ENCODE measurements at regions not wholly inside any gene's neighbourhood (a gene's known extent, or its start where the extent isn't known, plus 50 kb on each side); places are given as distances from the start of the nearest gene placed in this dataset.

DNA sequence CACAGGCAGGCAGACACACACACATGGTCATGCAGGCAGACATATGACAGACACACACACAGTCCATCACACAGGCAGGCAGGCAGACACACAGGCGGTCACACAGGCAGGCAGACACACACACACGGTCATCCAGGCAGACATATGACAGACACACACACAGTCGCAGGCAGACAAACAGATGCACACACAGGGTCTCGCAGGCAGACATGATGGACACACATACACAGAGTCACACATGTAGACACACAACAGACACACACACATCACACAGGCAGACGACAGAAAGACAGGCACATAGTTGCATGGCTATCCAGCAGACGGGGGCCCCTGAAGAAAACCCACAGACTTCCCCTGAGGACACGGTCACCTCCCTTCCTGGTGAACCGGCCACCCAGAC lies 135.4 kb downstream of the NCOR2 start:
- DNase-seq (ENCODE audit: low spot score), result no peak

DNA sequence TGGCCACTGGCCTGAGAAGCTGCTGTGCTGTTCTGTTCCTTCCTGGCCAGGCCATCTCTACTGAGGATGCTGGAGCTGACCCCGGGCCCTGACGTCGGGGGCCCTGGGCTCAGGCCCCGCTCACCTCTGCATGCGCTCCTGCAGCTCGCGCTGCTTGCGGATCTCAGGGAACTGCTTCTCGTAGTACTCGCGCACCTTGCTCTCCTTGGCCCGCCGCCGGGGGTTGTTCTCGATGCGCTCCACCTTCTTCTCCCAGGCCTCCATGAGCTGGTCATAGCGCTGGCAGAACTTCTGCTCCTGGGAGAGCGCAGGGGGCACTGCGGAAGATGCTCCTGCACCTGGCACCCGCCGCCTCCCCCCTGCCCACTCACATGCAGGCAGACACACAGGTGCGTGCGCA lies 135.6 kb downstream of the RFLNA start:
- no peak for DNase-seq (ENCODE audit: low spot score)

DNA sequence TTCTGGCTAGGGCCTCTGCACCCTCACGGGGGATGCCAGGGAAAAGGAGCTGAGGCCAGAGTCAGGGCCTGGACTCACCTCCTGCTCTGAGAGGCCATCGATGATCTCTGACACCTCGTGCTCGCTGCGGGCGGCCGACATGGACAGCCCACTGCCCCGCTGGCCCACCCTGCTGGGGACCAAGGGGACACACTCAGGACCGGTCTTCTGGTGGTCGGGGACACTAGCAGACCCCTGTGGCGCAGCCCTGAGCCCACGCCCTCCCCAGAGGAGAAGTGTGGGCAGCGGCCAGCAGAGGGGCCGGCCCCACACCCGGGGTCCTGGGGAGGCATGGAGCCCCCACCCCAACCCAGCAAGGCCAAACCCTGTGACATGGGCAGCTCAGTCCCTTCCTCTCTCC lies 134.6 kb downstream of the RFLNA start:
- DNase-seq (ENCODE audit: low spot score), result no peak

DNA sequence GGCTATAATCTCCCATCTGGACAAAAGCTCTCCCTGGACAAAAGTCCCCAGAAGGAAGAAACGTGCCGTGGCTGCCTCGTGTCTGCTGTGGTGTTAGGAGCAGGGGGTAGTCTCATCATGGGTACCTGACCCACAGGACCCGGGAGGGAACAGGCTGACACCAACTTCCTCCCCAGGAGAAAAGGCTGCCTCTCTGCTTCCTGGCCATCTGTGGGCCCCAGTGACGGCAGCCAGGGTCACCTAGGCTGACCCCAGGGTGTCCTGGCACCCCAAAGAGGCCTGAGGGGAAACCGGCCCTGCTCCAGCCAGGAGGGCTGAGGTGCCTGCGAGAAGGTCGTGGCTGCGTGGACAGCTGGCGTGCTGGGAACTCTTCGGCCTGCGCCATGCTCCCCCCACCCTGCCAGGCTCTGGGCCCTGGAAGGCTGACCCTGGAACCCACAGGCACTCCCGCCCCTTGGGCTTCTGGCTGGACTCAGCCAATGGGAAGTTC lies 133.9 kb downstream of the RFLNA start:
- no peak for DNase-seq (ENCODE audit: low spot score)

DNA sequence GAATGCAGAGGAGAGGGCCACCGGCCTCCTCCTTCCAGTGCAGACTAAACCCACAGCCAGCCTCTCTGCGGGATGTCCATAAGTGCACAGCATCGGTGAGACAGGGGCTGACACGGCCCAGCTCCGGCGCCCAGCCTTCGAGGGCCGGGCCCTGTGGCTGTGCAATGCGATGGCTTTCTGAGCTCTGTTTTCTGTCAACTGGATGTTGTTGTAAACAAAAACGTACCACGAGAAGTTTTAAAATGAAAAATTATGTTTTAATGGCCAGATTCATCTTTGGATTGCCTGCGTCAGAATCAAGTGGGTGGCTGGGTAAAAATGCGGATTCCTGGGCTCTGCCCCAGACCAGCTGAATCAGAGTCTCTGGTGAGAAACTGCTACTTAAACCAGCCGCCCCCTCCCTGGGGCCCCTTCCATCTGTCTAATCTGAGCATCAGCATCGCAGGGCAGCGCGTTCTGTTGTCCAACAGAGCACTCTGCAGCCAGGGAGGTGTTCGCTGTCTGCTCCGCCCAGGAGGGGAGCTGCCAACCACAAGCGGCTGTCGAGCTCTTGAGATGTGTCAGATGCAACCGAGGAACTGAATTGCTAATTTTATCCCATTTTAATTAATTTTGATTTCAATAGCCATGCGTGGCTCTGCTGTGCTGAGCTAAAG lies 133.4 kb downstream of the RFLNA start:
- DNase-seq (ENCODE audit: low spot score), result peak; percentile 93

DNA sequence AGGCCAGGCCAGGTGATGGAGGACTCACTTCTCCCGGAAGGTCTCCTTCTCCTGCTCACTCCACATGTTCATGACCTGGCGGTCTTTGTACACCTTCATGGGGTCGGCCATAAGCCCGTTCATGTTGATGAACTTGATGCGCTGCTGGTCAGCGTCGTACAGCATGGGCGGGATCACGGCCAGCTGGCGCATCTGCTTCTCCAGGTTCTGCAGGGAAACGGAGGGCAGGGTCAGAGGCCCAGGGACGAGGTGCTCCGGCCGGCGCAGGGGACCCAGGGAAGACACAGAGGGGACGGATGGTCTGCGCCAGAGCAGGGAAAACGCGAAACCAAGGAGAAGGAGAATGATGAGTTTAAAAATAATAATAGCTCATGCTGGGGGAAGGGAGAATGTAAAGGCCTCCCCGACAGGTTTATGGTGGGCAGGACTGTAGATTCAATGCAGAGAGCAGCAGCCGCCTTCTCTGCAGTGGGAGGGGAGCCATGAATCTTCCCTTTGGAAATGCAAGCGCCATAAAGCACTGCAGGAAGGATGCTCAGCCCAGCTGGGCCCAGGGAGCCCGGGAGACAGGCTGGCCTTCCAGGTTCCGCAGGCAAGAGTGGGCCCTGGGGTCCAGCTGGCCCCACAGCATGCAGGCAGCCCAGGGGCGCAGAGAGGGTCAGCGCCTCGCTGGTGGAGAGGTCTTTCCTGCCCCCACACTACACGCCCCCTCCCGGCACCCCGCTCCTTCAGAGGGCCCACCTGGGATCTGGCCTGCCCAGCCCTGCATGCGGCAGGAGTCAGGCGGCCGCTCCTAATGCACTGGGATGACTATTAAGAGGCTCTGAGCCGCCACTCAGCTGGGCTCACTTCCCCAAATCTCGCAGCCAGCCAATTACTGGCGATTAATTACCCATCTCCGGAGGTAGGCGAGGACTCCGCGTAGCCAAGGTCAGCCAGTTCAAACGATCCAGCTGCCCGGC lies 132.0 kb downstream of the RFLNA start:
- DNase-seq (ENCODE audit: low spot score), result no peak

DNA sequence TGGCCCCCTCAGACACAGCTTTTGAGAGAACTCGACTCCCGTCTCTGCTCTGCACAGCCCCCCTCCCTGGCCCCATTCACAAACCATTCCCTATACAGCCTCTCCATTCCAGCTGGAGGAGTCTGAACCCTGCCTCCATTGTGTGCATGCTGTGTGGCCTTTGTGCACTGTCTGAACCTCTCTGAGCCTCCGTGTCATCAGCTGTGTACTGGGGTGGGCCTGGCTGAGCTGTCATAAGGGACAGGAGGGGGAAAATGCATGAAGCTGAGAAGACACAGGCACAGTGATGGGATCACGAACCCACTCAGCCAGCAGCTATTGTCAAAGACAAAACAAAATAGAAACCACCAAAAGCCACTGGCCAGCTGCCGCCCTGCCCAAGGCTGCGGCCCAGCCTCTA lies 130.8 kb downstream of the RFLNA start:
- no peak for DNase-seq (ENCODE audit: low spot score)

DNA sequence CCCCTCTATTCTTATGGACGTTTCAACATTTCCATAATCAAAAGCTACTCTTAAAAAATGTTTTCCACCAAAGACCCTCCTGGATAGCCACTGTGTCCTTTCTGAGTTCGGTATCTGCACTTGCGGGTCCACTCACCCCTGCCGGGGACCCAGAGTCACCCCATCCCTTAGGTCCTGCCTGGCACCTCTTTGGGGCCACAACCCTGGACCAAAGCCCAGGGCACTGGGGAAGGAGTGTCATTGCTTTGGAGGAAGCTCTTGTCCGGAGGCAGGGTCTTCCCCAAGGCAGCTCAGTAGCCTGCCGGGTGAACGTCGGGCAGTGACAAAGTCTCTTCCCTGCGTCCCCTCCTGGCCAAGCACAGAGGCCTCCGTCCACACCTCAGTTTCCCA lies 129.6 kb downstream of the RFLNA start:
- no peak for DNase-seq (ENCODE audit: low spot score)

DNA sequence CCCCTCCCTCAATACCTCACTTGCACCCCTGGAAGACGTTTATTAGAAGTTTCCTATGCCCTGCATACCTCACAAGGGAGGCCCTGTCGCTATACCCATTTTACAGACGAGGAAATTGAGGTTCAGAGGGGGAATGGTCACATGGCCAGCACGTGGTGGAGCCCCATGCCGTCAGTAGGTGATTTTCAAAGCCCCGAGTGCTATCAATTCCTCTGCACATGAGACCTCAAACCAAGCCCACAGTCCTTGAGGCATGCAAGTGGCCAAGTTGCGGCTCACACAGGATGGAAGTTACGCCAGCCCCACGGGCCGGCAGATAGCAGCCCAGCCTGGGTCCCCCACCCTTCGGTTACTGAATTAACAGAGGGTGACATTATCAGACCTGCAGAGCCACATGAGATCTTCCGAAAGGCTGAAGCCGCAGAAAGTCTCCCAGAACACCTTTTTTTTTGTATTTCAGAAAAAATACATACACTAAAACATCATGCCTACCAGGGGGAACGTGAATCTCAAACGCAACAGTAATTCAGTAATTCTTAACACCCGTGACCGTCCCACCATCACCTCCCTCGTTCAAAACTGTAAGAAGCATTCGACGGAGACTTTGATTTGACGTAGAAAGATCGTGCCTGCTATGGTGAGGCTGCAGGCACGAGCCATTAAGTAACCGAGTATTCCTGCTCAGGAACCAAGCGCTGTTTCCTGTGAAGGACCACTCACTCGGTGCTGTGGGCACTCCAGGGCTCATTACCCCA lies 129.0 kb downstream of the RFLNA start:
- DNase-seq (ENCODE audit: low spot score), result no peak

DNA sequence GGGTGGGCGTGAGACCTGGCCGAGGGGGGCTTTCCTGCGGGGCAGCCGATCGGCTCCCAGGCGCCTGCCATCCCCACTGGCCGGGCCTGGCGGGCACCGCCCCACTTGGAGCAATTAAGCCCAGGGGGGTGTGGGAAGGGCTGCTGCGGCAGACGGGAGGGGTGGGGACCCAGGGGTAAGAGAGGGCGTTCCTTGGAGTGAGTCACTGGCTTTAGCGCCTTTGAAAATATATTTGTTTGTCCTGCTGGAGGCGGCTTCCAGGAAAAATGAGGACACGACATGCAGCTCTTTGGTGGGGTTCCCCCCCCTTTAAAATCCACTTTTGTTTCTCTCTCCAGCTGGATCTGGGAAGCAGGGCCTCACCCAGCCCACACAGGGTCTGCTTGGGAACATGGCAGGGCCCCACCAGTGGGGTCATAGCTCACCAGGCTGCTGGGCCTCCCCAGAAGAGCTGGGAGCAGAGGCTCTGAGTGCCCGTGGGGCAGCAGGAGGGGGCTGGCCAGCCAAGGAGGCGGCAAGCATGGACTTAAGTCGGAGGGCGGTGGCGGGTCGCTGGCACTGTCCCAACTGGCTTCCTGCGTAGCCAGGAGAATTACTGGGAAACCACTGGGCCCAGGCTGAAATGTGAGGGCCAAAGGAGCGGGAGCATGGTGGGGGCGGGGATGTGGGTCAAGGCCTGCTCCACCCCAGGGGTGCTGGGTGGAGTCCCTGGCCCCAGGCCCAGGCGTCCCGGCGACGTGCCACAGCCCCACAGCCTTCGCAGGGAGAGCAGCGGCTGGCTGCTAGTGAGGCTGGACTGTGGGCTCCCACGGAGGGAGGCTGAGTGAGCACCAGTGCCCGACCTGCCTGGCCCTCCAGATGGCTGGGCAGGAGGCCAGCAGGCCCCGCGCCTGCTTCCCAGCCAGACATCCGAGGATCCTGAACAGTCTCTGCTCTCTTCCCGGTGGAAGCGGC lies 128.0 kb downstream of the RFLNA start:
- DNase-seq (ENCODE audit: low spot score), result peak; percentile 97

DNA sequence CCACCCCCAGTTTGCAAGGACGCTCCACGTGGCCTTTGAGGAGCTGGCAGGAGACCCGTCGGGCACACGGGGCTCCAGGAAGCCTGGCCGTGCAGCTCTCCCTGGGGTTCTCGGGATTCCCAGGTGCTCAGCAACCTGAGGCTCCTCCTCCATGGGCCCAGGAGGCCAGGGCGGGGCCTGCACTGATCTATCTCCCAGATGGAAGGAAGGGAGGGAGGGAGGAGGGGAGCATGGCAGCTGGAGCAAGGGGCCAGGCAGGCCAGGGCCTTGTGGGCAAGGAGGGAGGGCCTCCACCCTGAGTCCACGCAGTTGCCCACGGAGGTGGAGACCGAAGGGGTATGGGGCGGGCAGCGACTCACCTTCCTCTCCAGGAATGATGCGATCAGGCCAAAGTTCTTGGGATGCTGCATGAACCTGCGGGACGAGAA lies 127.3 kb downstream of the RFLNA start:
- peak; percentile 49 for DNase-seq (ENCODE audit: low spot score)

DNA sequence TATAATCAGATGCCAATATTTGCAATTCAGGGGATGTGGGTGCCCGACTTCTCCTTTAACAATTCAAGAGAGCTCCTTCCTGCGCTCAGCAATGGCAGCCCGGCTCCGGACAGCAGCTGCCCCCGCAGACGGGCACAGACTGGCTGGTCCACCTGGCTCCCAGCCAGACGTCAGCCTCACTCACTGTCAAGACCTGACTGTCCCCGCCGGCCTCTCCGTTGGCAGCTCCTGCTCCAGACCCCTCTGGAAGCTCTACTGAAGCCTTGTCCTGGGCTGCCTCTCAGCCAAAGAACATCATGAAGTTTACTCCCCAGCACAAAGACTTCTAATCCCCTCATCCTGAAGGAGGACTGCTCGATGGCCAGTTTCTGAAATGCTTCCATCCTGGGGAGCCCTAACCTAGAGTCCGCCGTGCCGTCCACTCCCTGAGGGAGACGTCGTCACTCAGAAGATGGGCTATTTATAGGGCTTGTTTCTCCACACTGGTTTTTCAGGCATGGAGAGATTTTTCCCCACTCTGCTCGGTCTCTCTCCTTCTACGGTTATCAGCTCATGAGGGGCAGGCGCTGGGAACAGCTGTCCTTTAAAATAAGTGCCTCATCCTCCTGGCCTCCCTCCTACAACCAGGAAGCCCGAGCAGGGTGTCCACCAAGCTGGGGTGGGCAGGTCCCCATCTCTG lies 126.2 kb downstream of the RFLNA start:
- DNase-seq (ENCODE audit: low spot score), result peak; percentile 83

DNA sequence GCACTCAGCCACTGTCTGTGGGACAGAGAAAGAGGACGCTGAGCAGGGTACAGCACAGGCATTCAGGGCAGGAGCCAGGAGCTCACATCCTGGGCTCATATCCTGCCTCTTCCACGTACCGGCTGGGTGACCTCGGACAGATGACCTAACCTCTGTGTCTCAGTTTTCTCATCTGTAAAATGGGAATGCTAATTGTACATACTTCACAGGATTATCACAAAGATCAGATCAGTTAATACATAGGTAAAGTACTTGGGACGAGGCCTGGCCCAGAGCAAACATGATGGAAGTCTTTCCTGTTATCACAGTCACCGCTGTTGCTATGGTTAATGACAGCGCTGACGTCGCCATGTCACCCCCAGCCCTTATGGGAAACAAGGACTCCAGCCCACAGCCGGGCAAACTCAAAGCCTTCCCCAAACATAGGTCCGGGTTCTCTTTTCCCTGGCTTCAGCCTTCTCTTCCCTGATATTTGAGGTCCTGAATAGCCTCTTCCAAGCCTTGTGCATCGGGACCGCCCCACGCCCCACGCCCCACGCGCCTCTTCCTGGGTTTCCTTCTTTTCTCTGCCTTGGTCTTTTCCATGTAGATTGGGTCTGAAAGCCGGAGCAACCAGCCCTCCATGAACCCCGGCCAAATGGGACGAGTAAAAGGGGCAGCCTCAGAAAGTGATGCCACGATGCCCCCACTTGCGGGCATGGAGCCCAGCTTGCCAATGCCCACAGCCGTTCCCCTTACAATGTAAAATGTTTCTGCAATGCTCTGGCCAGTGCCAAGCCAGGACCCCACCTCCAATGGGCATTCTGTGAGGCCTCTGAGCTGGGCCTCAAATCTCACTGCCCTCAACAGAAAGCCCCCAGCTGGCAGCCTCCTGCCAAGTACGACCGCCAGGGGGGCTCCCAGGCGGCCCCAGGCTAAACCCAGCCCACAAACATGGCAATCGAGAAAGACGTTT lies 125.4 kb downstream of the RFLNA start:
- DNase-seq (ENCODE audit: low spot score), result no peak

DNA sequence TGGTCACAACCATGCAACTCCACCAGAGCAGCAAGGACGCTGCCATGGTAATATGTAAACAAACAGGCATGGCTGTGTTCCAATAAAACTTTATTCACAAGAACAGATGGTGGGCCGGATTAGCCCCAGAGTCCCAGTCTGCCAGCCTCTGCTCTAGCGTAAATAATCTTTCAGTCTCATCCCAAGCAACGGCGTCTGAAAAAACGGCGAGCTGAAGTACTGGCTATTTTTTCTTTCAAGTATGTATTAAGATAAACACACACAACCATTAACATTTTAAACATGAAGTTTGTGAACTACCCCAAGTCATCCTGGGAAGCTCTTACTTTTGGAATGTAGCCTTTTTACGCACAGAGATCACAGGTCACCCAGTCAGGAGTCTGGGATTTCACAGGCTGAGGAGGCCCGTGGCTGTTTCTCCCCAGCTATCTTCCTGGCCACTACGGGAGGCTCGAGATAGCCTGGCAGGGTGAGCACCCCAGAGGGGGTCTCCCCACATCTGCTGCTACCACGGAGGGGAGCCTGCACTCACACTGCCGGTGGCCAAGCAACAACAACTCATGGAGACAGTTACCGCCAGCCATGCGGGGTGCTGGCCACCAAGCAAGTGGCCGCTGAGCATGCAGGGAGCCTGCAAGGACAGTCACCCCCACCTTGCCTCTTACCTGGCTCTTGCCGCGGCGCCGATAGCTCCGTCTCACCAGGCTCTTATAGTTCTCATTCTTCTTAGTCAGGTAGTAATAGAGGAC lies 124.6 kb downstream of the RFLNA start:
- no peak for DNase-seq (ENCODE audit: low spot score)

DNA sequence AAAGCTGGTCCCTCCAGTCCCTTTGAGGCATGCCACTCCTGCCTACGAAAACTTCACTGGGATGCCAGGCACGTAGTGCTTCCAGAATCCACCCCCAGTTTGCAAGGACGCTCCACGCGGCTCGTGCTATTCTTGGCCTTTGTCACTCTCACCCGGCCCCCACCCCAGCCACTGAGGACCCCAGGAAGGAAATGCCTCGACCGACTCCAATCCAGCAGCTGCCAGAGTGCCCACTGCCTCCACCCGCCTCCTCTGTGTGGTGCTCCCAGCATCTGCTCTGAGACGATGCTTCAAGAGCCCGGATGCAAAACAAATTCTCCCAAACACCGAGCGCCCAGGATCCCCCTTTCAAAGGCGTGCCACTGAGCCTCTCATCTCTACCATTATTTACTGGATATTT lies 123.9 kb downstream of the RFLNA start:
- DNase-seq (ENCODE audit: low spot score), result no peak

DNA sequence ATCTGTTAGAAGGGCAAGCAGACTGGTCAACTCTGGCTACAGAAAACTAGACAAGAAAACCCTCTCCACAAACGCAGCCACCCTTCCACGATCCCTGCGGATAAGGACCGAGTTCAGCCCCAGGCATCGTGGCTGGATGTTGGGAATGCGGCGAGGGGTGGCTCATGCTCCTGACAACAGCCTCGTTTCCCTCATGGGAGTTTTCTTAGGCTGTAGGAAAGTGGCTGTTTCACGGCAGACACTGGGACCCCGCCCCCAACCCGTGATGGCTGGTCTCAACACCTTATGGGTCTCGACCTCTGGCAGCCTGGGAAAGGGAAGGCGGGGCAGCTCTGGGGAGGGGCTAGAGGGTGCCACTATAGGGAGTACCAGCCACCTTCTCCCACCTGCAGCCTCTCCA lies 123.3 kb downstream of the RFLNA start:
- DNase-seq (ENCODE audit: low spot score), result no peak

DNA sequence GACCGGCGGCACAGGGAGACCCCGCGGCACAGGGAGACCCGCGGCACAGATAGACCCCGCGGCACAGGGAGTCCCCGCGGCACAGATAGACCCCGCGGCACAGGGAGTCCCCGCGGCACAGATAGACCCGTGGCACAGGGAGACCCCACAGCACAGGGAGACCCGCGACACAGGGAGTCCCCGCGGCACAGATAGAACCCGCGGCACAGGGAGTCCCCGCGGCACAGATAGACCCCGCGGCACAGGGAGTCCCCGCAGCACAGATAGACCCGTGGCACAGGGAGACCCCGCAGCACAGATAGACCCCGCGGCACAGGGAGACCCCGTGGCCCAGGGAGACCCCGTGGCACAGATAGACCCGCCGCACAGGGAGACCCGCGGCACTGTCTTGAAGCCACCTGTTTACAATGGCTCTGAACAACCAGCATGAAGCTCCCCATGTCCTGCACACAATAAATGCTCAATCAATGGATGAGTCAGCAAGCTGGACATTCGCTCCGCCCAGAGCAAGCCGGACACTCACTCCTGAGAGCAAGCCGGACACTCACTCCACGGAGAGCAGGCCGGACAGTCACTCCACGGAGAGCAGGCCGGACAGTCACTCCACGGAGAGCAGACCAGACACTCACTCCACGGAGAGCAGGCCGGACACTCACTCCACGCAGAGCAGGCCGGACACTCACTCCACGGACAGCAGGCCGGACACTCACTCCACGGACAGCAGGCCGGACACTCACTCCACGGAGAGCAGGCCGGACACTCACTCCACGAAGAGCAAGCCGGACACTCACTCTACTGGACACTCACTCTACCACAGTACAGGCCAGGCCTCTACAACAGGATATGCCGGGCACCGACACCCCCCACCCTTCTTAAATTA lies 121.9 kb downstream of the RFLNA start:
- no peak for DNase-seq (ENCODE audit: low spot score)
